MM.1S (cell line): ENCODE measurements at regions not wholly inside any gene's neighbourhood (a gene's known extent, or its start where the extent isn't known, plus 50 kb on each side); places are given as distances from the start of the nearest gene placed in this dataset.

Experiments used
- CTCF ChIP-seq: fragments of 300-600 bp; sonication (generic); IDR thresholded peaks from 2 replicates; pipeline ENCODE4 v1.5.1; 2016; ENCODE audit warnings: antibody characterized with exemption, low read length, mixed read lengths
- EZH2 ChIP-seq: fragments of 300-600 bp; sonication (generic); optimal IDR thresholded peaks from 2 replicates; pipeline ENCODE3; 2017; ENCODE audit warnings: low read depth, mild to moderate bottlenecking, antibody characterized with exemption, low read length, mixed read lengths
- EZH2phosphoT487 ChIP-seq: fragments of 300-600 bp; sonication (generic); IDR thresholded peaks from 2 replicates; pipeline ENCODE4 v1.6.1; 2018; ENCODE audit warnings: antibody characterized with exemption, low read length

GRCh38 chr5:130954336-130954735 is 210.7 kb downstream of the HINT1 start:
- TF ChIP-seq CTCF (no peak), EZH2phosphoT487 (no peak), EZH2 (no peak)
